HG03378 (cell line): ENCODE measurements at regions not wholly inside any gene's neighbourhood (a gene's known extent, or its start where the extent isn't known, plus 50 kb on each side); places are given as distances from the start of the nearest gene placed in this dataset.

Source experiments
- ATAC-seq: cut with Tn5 transposase; IDR thresholded peaks from one replicate; pipeline ENCODE4 v1.9.1; 2021; ENCODE audit warnings: mild to moderate bottlenecking, moderate library complexity; ENCODE audit not compliant: unreplicated experiment

- no peak for ATAC-seq
Measured at GRCh38 chr13:109897988-109898624, 111.7 kb upstream of the IRS2 start.

GRCh38 chr13:109892101-109892500 lies 105.7 kb upstream of the IRS2 start:
- no peak for ATAC-seq

- no peak for ATAC-seq
Measured at GRCh38 chr13:109885235-109885634, 98.9 kb upstream of the IRS2 start.

- no peak for ATAC-seq
Measured at GRCh38 chr13:109884462-109884861, 98.1 kb upstream of the IRS2 start.

- no peak for ATAC-seq
Measured at GRCh38 chr13:109883181-109884180, 97.1 kb upstream of the IRS2 start.

- ATAC-seq = no peak
Measured at GRCh38 chr13:109881961-109882558, 95.7 kb upstream of the IRS2 start.

- ATAC-seq = no peak
Measured at GRCh38 chr13:109881347-109881725, 95.0 kb upstream of the IRS2 start.

- ATAC-seq = no peak
Measured at GRCh38 chr13:109880371-109881346, 94.3 kb upstream of the IRS2 start.

GRCh38 chr13:109879338-109879737 lies 93.0 kb upstream of the IRS2 start:
- no peak for ATAC-seq

- no peak for ATAC-seq
Measured at GRCh38 chr13:109877809-109878208, 91.4 kb upstream of the IRS2 start.

- no peak for ATAC-seq
Measured at GRCh38 chr13:109875746-109876145, 89.4 kb upstream of the IRS2 start.

GRCh38 chr13:109874484-109875454 lies 88.4 kb upstream of the IRS2 start:
- ATAC-seq = no peak

GRCh38 chr13:109873351-109874123 lies 87.2 kb upstream of the IRS2 start:
- ATAC-seq = no peak

GRCh38 chr13:109872864-109873263 lies 86.5 kb upstream of the IRS2 start:
- ATAC-seq = no peak

- ATAC-seq = no peak
Measured at GRCh38 chr13:109870696-109871370, 84.5 kb upstream of the IRS2 start.

- ATAC-seq = no peak
Measured at GRCh38 chr13:109870274-109870673, 83.9 kb upstream of the IRS2 start.

GRCh38 chr13:109869312-109870237 lies 83.2 kb upstream of the IRS2 start:
- no peak for ATAC-seq
